K562 (cell line): ENCODE measurements at regions not wholly inside any gene's neighbourhood (a gene's known extent, or its start where the extent isn't known, plus 50 kb on each side); places are given as distances from the start of the nearest gene placed in this dataset.

Source experiments
- ATAC-seq: fragments of 200-7000 bp; cut with Tn5 transposase; 3 replicates; pipeline ENCODE4 v1.9.1; 2020; ENCODE audit warnings: moderate library complexity
- BruUV-seq: library from RNA; stranded (reverse); fragments of 400-500 nt; replicated peaks from 2 replicates; lab custom pipeline; 2021; lab: Mats Ljungman, UMichigan
- CTCF ChIA-PET: fragments of 300-600 bp; formaldehyde crosslinking; extraction: SDS; loops from one replicate; lab custom pipeline; 2021; ENCODE audit warnings: low intra/inter-chr PET ratio; lab: Yijun Ruan, JAX
- POLR2A ChIA-PET: fragments of 300-600, 350-650 bp; sonication (Branson Sonifier 250); formaldehyde crosslinking; extraction: SDS; loops from one replicate; lab custom pipeline; 2021; ENCODE audit warnings: antibody characterized with exemption, inconsistent platforms; lab: Yijun Ruan, JAX
- DNase-seq, 4 experiments: peaks; one replicate each; pipeline versions ENCODE4 v3.0.0 to v3.0.0-alpha.2; 2011 to 2018; ENCODE audit warnings: low spot score in 3 of 4, mixed read lengths in 3 of 4; ENCODE audit errors: extremely low read depth in 1 of 4
- FAIRE-seq: peaks from 2 replicates; lab custom pipeline; 2011; peaks lifted over from hg19 to GRCh38; lab: Jason Lieb, UNC
- H2AFZ ChIP-seq: 2 replicates; pipeline ENCODE4 v1.6.0; 2011; ENCODE audit warnings: low read depth, low read length, control low read depth, inconsistent platforms
- H3K27ac ChIP-seq: fragments of 200-600 bp; 3 replicates; pipeline ENCODE4 v1.8.0; 2011; ENCODE audit warnings: low read depth, mild to moderate bottlenecking, control low read depth, inconsistent platforms, low read length, moderate library complexity, mixed read lengths; ENCODE audit errors: extremely low read depth
- H3K27me3 ChIP-seq, 2 experiments: fragments of 300-600 bp in 1 of 2; 2 replicates in 1 of 2; 3 replicates in 1 of 2; pipeline versions ENCODE4 v1.6.0 to v1.8.0; 2011; ENCODE audit warnings: inconsistent platforms in 2 of 2, low read length in 2 of 2, mild to moderate bottlenecking in 1 of 2, mixed read lengths in 1 of 2, moderate library complexity in 1 of 2; ENCODE audit not compliant: control insufficient read depth in 2 of 2, insufficient read depth in 2 of 2
- H3K36me3 ChIP-seq: fragments of 300-600 bp; 3 replicates; pipeline ENCODE4 v1.8.0; 2011; ENCODE audit warnings: mild to moderate bottlenecking, low read length, inconsistent platforms; ENCODE audit not compliant: control insufficient read depth, insufficient read depth
- H3K4me1 ChIP-seq, 2 experiments: fragments of 200-600 bp in 1 of 2; replicated peaks in 1 of 2; 2 replicates in 1 of 2; 3 replicates in 1 of 2; pipeline versions ENCODE4 v1.5.1 to v1.8.0; 2011; ENCODE audit warnings: inconsistent platforms in 2 of 2, low read length in 2 of 2, mild to moderate bottlenecking in 1 of 2, mixed read lengths in 1 of 2, moderate library complexity in 1 of 2; ENCODE audit not compliant: control insufficient read depth in 2 of 2, insufficient read depth in 2 of 2
- H3K4me2 ChIP-seq: 2 replicates; pipeline ENCODE4 v1.6.1; 2011; ENCODE audit warnings: low read length, control low read depth, inconsistent platforms, mixed read lengths; ENCODE audit not compliant: insufficient read depth
- H3K4me3 ChIP-seq: fragments of 200-600 bp; sonication (generic), shearing (Covaris generic); 2 replicates; pipeline ENCODE4 v1.5.1; 2016; ENCODE audit warnings: control low read depth, inconsistent platforms
- H3K79me2 ChIP-seq: fragments of 200-600 bp; 3 replicates; pipeline ENCODE4 v1.8.0; 2011; ENCODE audit warnings: low read length, inconsistent platforms; ENCODE audit not compliant: control insufficient read depth, insufficient read depth
- H3K9ac ChIP-seq, 2 experiments: 2 replicates each; pipeline versions ENCODE4 v1.6.0 to v1.6.1; 2011; ENCODE audit warnings: low read depth in 2 of 2, low read length in 2 of 2, control low read depth in 1 of 2, inconsistent platforms in 1 of 2, mild to moderate bottlenecking in 1 of 2, mixed read lengths in 1 of 2; ENCODE audit not compliant: insufficient read depth in 1 of 2
- H3K9me1 ChIP-seq: one replicate; pipeline ENCODE4 v1.6.0; 2011; ENCODE audit warnings: inconsistent platforms, mild to moderate bottlenecking, low read length, moderate library complexity; ENCODE audit not compliant: control insufficient read depth, insufficient read depth
- H3K9me3 ChIP-seq: replicated peaks from 2 replicates; pipeline ENCODE4 v1.5.1; 2011; ENCODE audit warnings: low read depth, low read length, inconsistent platforms; ENCODE audit not compliant: control insufficient read depth, insufficient read depth
- H4K20me1 ChIP-seq: replicated peaks from 2 replicates; pipeline ENCODE4 v1.6.1; 2011; ENCODE audit warnings: low read length, inconsistent platforms, mixed read lengths; ENCODE audit not compliant: control insufficient read depth, insufficient read depth
- HMGN3 ChIP-seq: IDR thresholded peaks from 2 replicates; pipeline ENCODE4 v1.6.1; 2011; ENCODE audit warnings: borderline replicate concordance, low read depth, mild to moderate bottlenecking, mixed read lengths, low read length; ENCODE audit not compliant: insufficient read length; ENCODE audit errors: extremely low read depth
- NFIX ChIP-seq: fragments of 250-450 bp; sonication (Bioruptor Pico); IDR thresholded peaks from 2 replicates; pipeline ENCODE4 v1.4.0; 2020; ENCODE audit warnings: low read depth, mild to moderate bottlenecking, moderate library complexity
- ZBTB12 ChIP-seq: fragments of 250-450 bp; sonication (Bioruptor Pico); IDR thresholded peaks from 2 replicates; pipeline ENCODE4 v1.4.0; 2020
- ZBTB9 ChIP-seq: fragments of 450-650 bp; formaldehyde crosslinking; IDR thresholded peaks from 2 replicates; pipeline ENCODE4 v1.4.0; 2020; ENCODE audit warnings: mild to moderate bottlenecking, moderate library complexity
- ZNF740 ChIP-seq, 3 experiments: fragments of 200-800 bp in 1 of 3; sonication (Bioruptor generic) in 1 of 3; sonication (generic) in 1 of 3; formaldehyde crosslinking in 1 of 3; IDR thresholded peaks; 2 replicates each; pipeline versions ENCODE4 v1.6.1 to v1.8.0; 2016 to 2022; ENCODE audit warnings: mild to moderate bottlenecking in 2 of 3, missing compliant biosample characterization in 2 of 3, missing genetic modification characterization in 2 of 3, missing genetic modification reagents in 1 of 3
- WGBS: fragments of 100-300 bp; shearing (Covaris generic); methylation state at CpG from one replicate; pipeline ENCODE4 v1.1.6; 2016; ENCODE audit warnings: low coverage, mixed read lengths; ENCODE audit not compliant: insufficient coverage; ENCODE audit errors: missing lambda C conversion rate; 5-methylcytosine and 5-hydroxymethylcytosine counted together
- in situ Hi-C: fragments of 300-500 bp; cut with MboI; formaldehyde crosslinking; loops from 4 replicates; pipeline ENCODE4 v1.15.0; 2018; ENCODE audit warnings: inconsistent platforms, mixed read lengths
- intact Hi-C: fragments of 100-400 bp; cut with micrococcal nuclease; formaldehyde crosslinking; loops from 2 replicates; pipeline ENCODE4 v1.14.2; 2022

- TF ChIP-seq ZNF740 (CRISPR knock-in tag; IDR thresholded peaks at IDR 0.05) = no peak
- TF ChIP-seq ZNF740 (tag; IDR thresholded peaks at IDR 0.05) = no peak
- TF ChIP-seq ZBTB12 = no peak
- TF ChIP-seq NFIX (CRISPR knock-in tag) = no peak
These were observed 103.6 kb upstream of the IER5L start (continued) for GRCh38 chr9:129281506-129282145.

- Histone ChIP-seq H3K9ac (peak overlapping the region in 1 of 2 experiments; percentile 58; a peak in 1 of 4 replicates), H3K4me1 (peaks cover 0 to 33% of the 10 kb centered on the region in 2 experiments; a peak in 3 of 5 replicates), H3K4me2 (no peak overlapping the region), H3K9me1 (no peaks in the 10 kb centered on the region), H3K27ac (no peak overlapping the region), H4K20me1 (no peaks in the 10 kb centered on the region), H3K79me2 (no peaks in the 10 kb centered on the region), H3K27me3 (peaks cover 0 to 14% of the 10 kb centered on the region in 2 experiments; a peak in 2 of 5 replicates), H3K36me3 (no peaks in the 10 kb centered on the region), H3K4me3 (no peak overlapping the region), H2AFZ (no peak overlapping the region), H3K9me3 (no peaks in the 10 kb centered on the region)
- DNase-seq (peak in 1 of 4 experiments; percentile 6), ATAC-seq (no peak), FAIRE-seq (no peak)
- in situ Hi-C loops = no loop called here
- no TSS peak for BruUV-seq
- WGBS = 28% methylated on average over 8 of the region's 8 CpGs
- ChIA-PET CTCF (no interaction called here), POLR2A (interaction anchor here (0.6 kb wide), 1 partner anchor 29 kb away, joined by 3 read pairs; no protein-coding TSS in a partner anchor)
- intact Hi-C loops = no loop called here
- no peak for TF ChIP-seq ZBTB9 (CRISPR knock-in tag)
- peak; percentile 30 for TF ChIP-seq HMGN3
These were observed 102.7 kb upstream of the IER5L start for GRCh38 chr9:129280623-129281271.
